ENCODE measurements at regions not wholly inside any gene's neighbourhood (a gene's known extent, or its start where the extent isn't known, plus 50 kb on each side); places are given as distances from the start of the nearest gene placed in this dataset.

GRCh38 chr15:96444865-96445264 lies 114.4 kb downstream of the NR2F2 start:
- TF ChIP-seq E2F4 (CRISPR knock-in tag; IDR thresholded peaks at IDR 0.05; ENCODE audit: borderline replicate concordance, low read depth), result no peak
- TF ChIP-seq PREB (CRISPR knock-in tag; IDR thresholded peaks at IDR 0.05; ENCODE audit: borderline replicate concordance), result no peak
- TF ChIP-seq CTCF (IDR thresholded peaks at IDR 0.05), result no peak

Data from WTC11 (cell line).